H1 (cell line): ENCODE measurements at regions not wholly inside any gene's neighbourhood (a gene's known extent, or its start where the extent isn't known, plus 50 kb on each side); places are given as distances from the start of the nearest gene placed in this dataset.

Experiments
- CTCF ChIA-PET: fragments of 300-600 bp; sonication (Branson Sonifier 250); formaldehyde crosslinking; loops from one replicate; lab custom pipeline; 2021; ENCODE audit not compliant: partially characterized antibody; lab: Charles Lee
- POLR2A ChIA-PET: fragments of 300-600 bp; sonication (Branson Sonifier 250); formaldehyde crosslinking; loops from one replicate; lab custom pipeline; 2021; ENCODE audit warnings: inconsistent platforms; ENCODE audit not compliant: partially characterized antibody; lab: Charles Lee
- DNase-seq, 2 experiments: peaks; one replicate each; pipeline versions ENCODE4 v3.0.0 to v3.0.0-alpha.2; 2010 to 2022; ENCODE audit warnings: low spot score in 2 of 2, low read depth in 1 of 2, mixed read lengths in 1 of 2
- FAIRE-seq: peaks from 2 replicates; lab custom pipeline; 2011; peaks lifted over from hg19 to GRCh38; lab: Jason Lieb, UNC
- H2AFZ ChIP-seq: 2 replicates; pipeline ENCODE4 v1.8.1; 2012; ENCODE audit warnings: low read length, inconsistent platforms
- H2AK5ac ChIP-seq: 2 replicates; pipeline ENCODE4 v1.6.1; 2013; ENCODE audit warnings: low read depth, low read length
- H2BK120ac ChIP-seq: replicated peaks from 2 replicates; pipeline ENCODE3; 2013; ENCODE audit warnings: low read depth, low read length, inconsistent platforms
- H2BK12ac ChIP-seq: 2 replicates; pipeline ENCODE4 v1.6.1; 2013; ENCODE audit warnings: low read depth, low read length
- H2BK15ac ChIP-seq: 2 replicates; pipeline ENCODE4 v1.6.1; 2013; ENCODE audit warnings: low read length
- H2BK20ac ChIP-seq: 2 replicates; pipeline ENCODE4 v1.6.1; 2013; ENCODE audit warnings: low read length
- H2BK5ac ChIP-seq: 2 replicates; pipeline ENCODE4 v1.6.1; 2013; ENCODE audit warnings: low read depth, low read length
- H3K14ac ChIP-seq: 2 replicates; pipeline ENCODE4 v1.6.1; 2013; ENCODE audit warnings: inconsistent platforms; ENCODE audit not compliant: insufficient read length
- H3K18ac ChIP-seq: 2 replicates; pipeline ENCODE4 v1.6.1; 2013; ENCODE audit warnings: low read length; ENCODE audit errors: extremely low read depth
- H3K23ac ChIP-seq: 2 replicates; pipeline ENCODE4 v1.6.1; 2013; ENCODE audit warnings: inconsistent platforms; ENCODE audit not compliant: insufficient read length
- H3K23me2 ChIP-seq: 2 replicates; pipeline ENCODE4 v1.6.1; 2013; ENCODE audit warnings: low read depth, low read length
- H3K27ac ChIP-seq: 2 replicates; pipeline ENCODE4 v1.6.1; 2011; ENCODE audit warnings: low read depth, low read length, inconsistent platforms
- H3K27me3 ChIP-seq, 4 experiments: replicated peaks in 1 of 4; 1 replicate in 1 of 4; 2 replicates in 3 of 4; pipeline versions ENCODE4 v1.6.1 to v1.8.1; 2011 to 2013; ENCODE audit warnings: low read length in 3 of 4, mild to moderate bottlenecking in 3 of 4, inconsistent platforms in 2 of 4, mixed read lengths in 2 of 4, moderate library complexity in 1 of 4; ENCODE audit not compliant: control insufficient read depth in 3 of 4, insufficient read depth in 3 of 4; ENCODE audit errors: extremely low read depth in 1 of 4
- H3K36me3 ChIP-seq, 4 experiments: 2 replicates each; pipeline versions ENCODE4 v1.6.1 to v1.8.1; 2011 to 2013; ENCODE audit warnings: mild to moderate bottlenecking in 4 of 4, low read length in 3 of 4, moderate library complexity in 2 of 4, control low read depth in 1 of 4, inconsistent platforms in 1 of 4; ENCODE audit not compliant: insufficient read depth in 4 of 4, control insufficient read depth in 2 of 4
- H3K4ac ChIP-seq: replicated peaks from 2 replicates; pipeline ENCODE3; 2013; ENCODE audit warnings: low read length, low read depth, mixed read lengths, inconsistent platforms; ENCODE audit not compliant: insufficient read length
- H3K4me1 ChIP-seq, 4 experiments: replicated peaks in 1 of 4; 1 replicate in 1 of 4; 2 replicates in 3 of 4; pipeline versions ENCODE4 v1.6.1 to v1.8.1; 2011 to 2013; ENCODE audit warnings: low read length in 3 of 4, inconsistent platforms in 2 of 4, mixed read lengths in 1 of 4; ENCODE audit not compliant: insufficient read depth in 4 of 4, control insufficient read depth in 3 of 4
- H3K4me2 ChIP-seq, 2 experiments: 2 replicates each; pipeline versions ENCODE4 v1.6.1 to v1.8.1; 2011 to 2013; ENCODE audit warnings: low read depth in 2 of 2, low read length in 2 of 2, control low read depth in 1 of 2, inconsistent platforms in 1 of 2, mild to moderate bottlenecking in 1 of 2; ENCODE audit not compliant: insufficient read depth in 1 of 2
- H3K4me3 ChIP-seq, 4 experiments: fragments of 200-600, 300-600 bp in 1 of 4; sonication (generic), shearing (Covaris generic), sonication (Bioruptor Twin) in 1 of 4; 2 replicates each; pipeline versions ENCODE4 v1.5.1 to v1.8.1; 2011 to 2016; ENCODE audit warnings: low read length in 4 of 4, low read depth in 3 of 4, control low read depth in 2 of 4, inconsistent platforms in 2 of 4, mild to moderate bottlenecking in 2 of 4, mixed read lengths in 1 of 4, moderate library complexity in 1 of 4; ENCODE audit not compliant: insufficient read depth in 2 of 4; ENCODE audit errors: extremely low read depth in 1 of 4
- H3K56ac ChIP-seq: replicated peaks from 2 replicates; pipeline ENCODE3; 2013; ENCODE audit warnings: low read depth, mild to moderate bottlenecking, mixed read lengths, low read length, inconsistent platforms; ENCODE audit not compliant: insufficient read length
- H3K79me1 ChIP-seq: 2 replicates; pipeline ENCODE4 v1.6.1; 2013; ENCODE audit warnings: low read depth, low read length, control low read depth
- H3K79me2 ChIP-seq, 2 experiments: 2 replicates each; pipeline versions ENCODE4 v1.6.1 to v1.8.1; 2012 to 2013; ENCODE audit warnings: low read length in 2 of 2, mild to moderate bottlenecking in 2 of 2, inconsistent platforms in 1 of 2; ENCODE audit not compliant: insufficient read depth in 2 of 2, control insufficient read depth in 1 of 2
- H3K9ac ChIP-seq, 4 experiments: replicated peaks in 1 of 4; 1 replicate in 1 of 4; 2 replicates in 3 of 4; pipeline versions ENCODE4 v1.6.1 to v1.8.1; 2011 to 2013; ENCODE audit warnings: low read depth in 3 of 4, low read length in 3 of 4, control low read depth in 2 of 4, mild to moderate bottlenecking in 2 of 4, moderate library complexity in 2 of 4, inconsistent platforms in 1 of 4; ENCODE audit errors: extremely low read depth in 1 of 4
- H3K9me3 ChIP-seq, 2 experiments: 2 replicates each; pipeline versions ENCODE4 v1.6.1 to v1.8.1; 2012 to 2013; ENCODE audit warnings: mild to moderate bottlenecking in 2 of 2, moderate library complexity in 2 of 2, control low read depth in 1 of 2, inconsistent platforms in 1 of 2, low read depth in 1 of 2, low read length in 1 of 2, mixed read lengths in 1 of 2; ENCODE audit not compliant: insufficient read depth in 2 of 2
- H4K20me1 ChIP-seq, 2 experiments: replicated peaks in 1 of 2; 2 replicates each; pipeline versions ENCODE3 to v1.8.1; 2011 to 2013; ENCODE audit warnings: inconsistent platforms in 2 of 2, low read length in 2 of 2, mild to moderate bottlenecking in 1 of 2; ENCODE audit not compliant: insufficient read depth in 2 of 2, control insufficient read depth in 1 of 2
- H4K5ac ChIP-seq: 2 replicates; pipeline ENCODE4 v1.6.1; 2013; ENCODE audit warnings: low read length, low read depth, mixed read lengths, inconsistent platforms; ENCODE audit not compliant: insufficient read length
- H4K8ac ChIP-seq: 2 replicates; pipeline ENCODE4 v1.8.0; 2013; ENCODE audit warnings: mild to moderate bottlenecking, moderate library complexity, low read length, inconsistent platforms; ENCODE audit not compliant: insufficient read depth; ENCODE audit errors: extremely low read depth
- H4K91ac ChIP-seq: replicated peaks from 2 replicates; pipeline ENCODE3; 2013; ENCODE audit warnings: low read length, mixed read lengths, inconsistent platforms; ENCODE audit not compliant: insufficient read length
- EGR1 ChIP-seq: IDR thresholded peaks from 2 replicates; pipeline ENCODE4 v1.6.1; 2011; ENCODE audit warnings: low read depth, low read length, borderline replicate concordance
- KDM1A ChIP-seq: fragments of 200-600, 300-600 bp; sonication (generic); IDR thresholded peaks from 2 replicates; pipeline ENCODE4 v1.7.1; 2016; ENCODE audit warnings: mild to moderate bottlenecking, low read length, borderline replicate concordance
- POLR2A ChIP-seq, 2 experiments: IDR thresholded peaks; 1 replicate in 1 of 2; 2 replicates in 1 of 2; pipeline ENCODE4 v1.6.1; 2011; ENCODE audit warnings: low read depth in 2 of 2, low read length in 2 of 2, mild to moderate bottlenecking in 2 of 2; ENCODE audit errors: control extremely low read depth in 1 of 2
- SP1 ChIP-seq: IDR thresholded peaks from 2 replicates; pipeline ENCODE4 v1.6.1; 2011; ENCODE audit warnings: low read depth, low read length
- SP2 ChIP-seq: IDR thresholded peaks from 2 replicates; pipeline ENCODE4 v1.6.1; 2012; ENCODE audit warnings: mild to moderate bottlenecking, low read length, inconsistent platforms
- TAF7 ChIP-seq: optimal IDR thresholded peaks from 2 replicates; pipeline ENCODE3; 2011; ENCODE audit warnings: low read depth, mild to moderate bottlenecking, inconsistent platforms, low read length, moderate library complexity, borderline replicate concordance
- TEAD4 ChIP-seq: IDR thresholded peaks from 2 replicates; pipeline ENCODE4 v1.6.1; 2012; ENCODE audit warnings: low read depth, low read length, inconsistent platforms, mixed read lengths
- WGBS, 2 experiments: shearing (Covaris generic) in 1 of 2; methylation state at CpG; one replicate each; pipeline versions ENCODE4 v1.1.6 to v1.1.7; 2013 to 2015; ENCODE audit warnings: low lambda C conversion rate in 2 of 2, mixed read lengths in 2 of 2, inconsistent platforms in 1 of 2, low coverage in 1 of 2, missing lambda C conversion rate in 1 of 2; ENCODE audit not compliant: insufficient replicate concordance in 2 of 2, insufficient coverage in 1 of 2, insufficient read length in 1 of 2; ENCODE audit errors: extremely low coverage in 1 of 2, missing lambda C conversion rate in 1 of 2; 5-methylcytosine and 5-hydroxymethylcytosine counted together

DNA sequence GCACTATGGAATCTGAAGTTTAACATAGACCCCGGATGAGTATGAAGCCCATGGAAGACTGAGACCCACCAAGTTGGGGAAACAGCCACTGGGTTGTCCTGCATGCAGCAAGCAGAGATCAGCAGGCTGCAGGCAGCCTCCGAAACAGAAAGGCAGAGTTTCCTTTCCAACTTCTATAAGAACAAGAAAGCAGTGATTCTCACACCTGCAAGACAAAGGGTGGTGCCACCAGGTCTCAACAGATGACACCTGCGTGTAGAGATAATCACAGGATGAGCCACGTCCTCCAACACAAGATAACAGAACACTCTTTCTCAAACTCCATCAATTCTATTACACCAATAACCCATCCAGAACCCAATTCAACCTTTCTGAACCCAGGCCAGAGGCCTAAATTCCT is 457.9 kb downstream of the FOXO1 start:
- H4K20me1 ChIP-seq = no peaks in the 10 kb centered on the region
- H4K5ac ChIP-seq = no peak overlapping the region
- no peak overlapping the region for H3K23ac ChIP-seq
- no peak overlapping the region for H2BK15ac ChIP-seq
- H2AFZ ChIP-seq = no peak overlapping the region
- ChIA-PET POLR2A (no interaction called here), CTCF (interaction anchor here (1.6 kb wide), 1 partner anchor 12 kb away, joined by 3 read pairs; no protein-coding TSS in a partner anchor)
- no peak overlapping the region for H4K91ac ChIP-seq
- no peak overlapping the region for H2BK12ac ChIP-seq
- H3K9ac ChIP-seq = no peak overlapping the region
- 0 out of 2 replicates have a peak, but pooled peaks cover 1% of the 10 kb centered on the region for H3K23me2 ChIP-seq
- 83% methylated on average over 4 of the region's 4 CpGs; no CpG with 5 or more reads in 1 of the 2 experiments for WGBS, 2 experiments
- H3K4ac ChIP-seq = no peak overlapping the region
- H3K27me3 ChIP-seq = no peaks in the 10 kb centered on the region
- H3K4me3 ChIP-seq = no peak overlapping the region
- no peak overlapping the region for H3K4me2 ChIP-seq
- H2BK20ac ChIP-seq = no peak overlapping the region
- no peak overlapping the region for H4K8ac ChIP-seq
- no peaks in the 10 kb centered on the region for H3K4me1 ChIP-seq
- no peak overlapping the region for H3K27ac ChIP-seq
- H2AK5ac ChIP-seq = no peak overlapping the region
- H3K79me1 ChIP-seq = no peaks in the 10 kb centered on the region
- TF ChIP-seq SP1 (no peak), KDM1A (no peak), TEAD4 (no peak), TAF7 (no peak), EGR1 (no peak), POLR2A (IDR thresholded peaks at IDR 0.05; ENCODE audit: control extremely low read depth in 1 of 2, low read depth in 2 of 2, low read length in 2 of 2) (no peak), SP2 (no peak)
- no peak for DNase-seq
- no peaks in the 10 kb centered on the region for H3K36me3 ChIP-seq
- no peak overlapping the region for H3K56ac ChIP-seq
- H3K79me2 ChIP-seq = no peaks in the 10 kb centered on the region; a peak in 1 of 4 replicates
- FAIRE-seq = no peak
- no peak overlapping the region for H3K18ac ChIP-seq
- H2BK5ac ChIP-seq = no peak overlapping the region
- H2BK120ac ChIP-seq = no peak overlapping the region
- H3K14ac ChIP-seq = no peak overlapping the region
- no peaks in the 10 kb centered on the region; a peak in 1 of 4 replicates for H3K9me3 ChIP-seq
